ENCODE measurements at regions not wholly inside any gene's neighbourhood (a gene's known extent, or its start where the extent isn't known, plus 50 kb on each side); places are given as distances from the start of the nearest gene placed in this dataset.

GRCh38 chr22:34604312-34604711, 461.6 kb upstream of the ISX start:
- TF ChIP-seq CTCF (conservative IDR thresholded peaks at IDR 0.05; ENCODE audit: low read depth, low read length) (no peak), EZH2 (IDR thresholded peaks at IDR 0.05; ENCODE audit: borderline replicate concordance, low read depth, low read length, poor library complexity, severe bottlenecking) (no peak)
- CTCF ChIA-PET = no interaction called here

GRCh38 chr22:34608106-34608505, 457.9 kb upstream of the ISX start:
- Histone ChIP-seq H3K36me3 (ENCODE audit: insufficient read depth, low read length, poor library complexity, severe bottlenecking) (no peaks in the 10 kb centered on the region), H3K4me1 (ENCODE audit: insufficient read depth, low read length, poor library complexity, severe bottlenecking) (no peaks in the 10 kb centered on the region), H3K9me3 (ENCODE audit: low read depth, low read length, poor library complexity, severe bottlenecking) (peaks cover 8% of the 10 kb centered on the region), H3K27me3 (replicated peaks; ENCODE audit: insufficient read depth, low read depth, low read length, poor library complexity) (no peaks in the 10 kb centered on the region), H3K27ac (ENCODE audit: low read depth, low read length, poor library complexity, severe bottlenecking) (no peak overlapping the region), H3K4me3 (ENCODE audit: low read depth, low read length, poor library complexity, severe bottlenecking) (no peak overlapping the region)
- TF ChIP-seq EZH2 (IDR thresholded peaks at IDR 0.05; ENCODE audit: borderline replicate concordance, low read depth, low read length, poor library complexity, severe bottlenecking) (no peak), CTCF (conservative IDR thresholded peaks at IDR 0.05; ENCODE audit: low read depth, low read length) (no peak)
- CTCF ChIA-PET = no interaction called here
- intact Hi-C loops (cut with micrococcal nuclease; ENCODE audit: unreplicated experiment) = no loop called here
- no TSS peak for BruUV-seq (replicated peaks)
- DNase-seq (ENCODE audit: low spot score) = no peak
- POLR2A ChIA-PET (ENCODE audit: low non-redundant PET) = no interaction called here

More at GRCh38 chr22:34604312-34604711, 461.6 kb upstream of the ISX start:
- Histone ChIP-seq H3K4me3 (ENCODE audit: low read depth, low read length, poor library complexity, severe bottlenecking) (no peak overlapping the region), H3K9me3 (ENCODE audit: low read depth, low read length, poor library complexity, severe bottlenecking) (peaks cover 8% of the 10 kb centered on the region), H3K27ac (ENCODE audit: low read depth, low read length, poor library complexity, severe bottlenecking) (no peak overlapping the region), H3K27me3 (replicated peaks; ENCODE audit: insufficient read depth, low read depth, low read length, poor library complexity) (no peaks in the 10 kb centered on the region), H3K4me1 (ENCODE audit: insufficient read depth, low read length, poor library complexity, severe bottlenecking) (no peaks in the 10 kb centered on the region), H3K36me3 (ENCODE audit: insufficient read depth, low read length, poor library complexity, severe bottlenecking) (no peaks in the 10 kb centered on the region)
- POLR2A ChIA-PET (ENCODE audit: low non-redundant PET) = no interaction called here
- DNase-seq (ENCODE audit: low spot score) = no peak
- intact Hi-C loops (cut with micrococcal nuclease; ENCODE audit: unreplicated experiment) = no loop called here
- no TSS peak for BruUV-seq (replicated peaks)

GRCh38 chr22:34608540-34609115, 457.3 kb upstream of the ISX start:
- no peaks in the 10 kb centered on the region for H3K27me3 ChIP-seq (replicated peaks; ENCODE audit: insufficient read depth, low read depth, low read length, poor library complexity)
- no peaks in the 10 kb centered on the region for H3K4me1 ChIP-seq (ENCODE audit: insufficient read depth, low read length, poor library complexity, severe bottlenecking)
- BruUV-seq (replicated peaks) = no TSS peak
- CTCF ChIA-PET = no interaction called here
- POLR2A ChIA-PET (ENCODE audit: low non-redundant PET) = no interaction called here
- no peak for DNase-seq (ENCODE audit: low spot score)
- TF ChIP-seq EZH2 (IDR thresholded peaks at IDR 0.05; ENCODE audit: borderline replicate concordance, low read depth, low read length, poor library complexity, severe bottlenecking) = no peak
- no peak for TF ChIP-seq CTCF (conservative IDR thresholded peaks at IDR 0.05; ENCODE audit: low read depth, low read length)
- no peak overlapping the region for H3K4me3 ChIP-seq (ENCODE audit: low read depth, low read length, poor library complexity, severe bottlenecking)
- H3K27ac ChIP-seq (ENCODE audit: low read depth, low read length, poor library complexity, severe bottlenecking) = no peak overlapping the region
- no peaks in the 10 kb centered on the region for H3K36me3 ChIP-seq (ENCODE audit: insufficient read depth, low read length, poor library complexity, severe bottlenecking)
- intact Hi-C loops (cut with micrococcal nuclease; ENCODE audit: unreplicated experiment) = no loop called here
- H3K9me3 ChIP-seq (ENCODE audit: low read depth, low read length, poor library complexity, severe bottlenecking) = peaks cover 8% of the 10 kb centered on the region

Measured in A673 (cell line).